OCI-LY3 (cell line): ENCODE measurements at regions not wholly inside any gene's neighbourhood (a gene's known extent, or its start where the extent isn't known, plus 50 kb on each side); places are given as distances from the start of the nearest gene placed in this dataset.

Experiments
- H2AFZ ChIP-seq: fragments of 200-600, 300-600 bp; shearing (Covaris generic); 2 replicates; pipeline ENCODE4 v1.6.0; 2014; ENCODE audit warnings: antibody characterized with exemption, low read depth, low read length
- H3K27ac ChIP-seq: fragments of 200-600, 300-600 bp; sonication (generic); 2 replicates; pipeline ENCODE4 v1.5.1; 2014; ENCODE audit warnings: mild to moderate bottlenecking, low read length, moderate library complexity, mixed read lengths
- H3K27me3 ChIP-seq: fragments of 200-600, 300-600 bp; sonication (generic); 2 replicates; pipeline ENCODE4 v1.6.1; 2014; ENCODE audit warnings: low read depth, low read length, mixed read lengths
- H3K36me3 ChIP-seq: fragments of 200-600, 300-600 bp; sonication (generic); replicated peaks from 2 replicates; pipeline ENCODE3; 2014; ENCODE audit warnings: low read depth, low read length, mixed read lengths
- H3K4me1 ChIP-seq: fragments of 300-600, 200-600 bp; sonication (generic); 2 replicates; pipeline ENCODE4 v1.6.1; 2014; ENCODE audit warnings: low read length, mixed read lengths
- H3K4me2 ChIP-seq: fragments of 200-600, 300-600 bp; sonication (generic); 2 replicates; pipeline ENCODE4 v1.6.1; 2014; ENCODE audit warnings: low read length, mixed read lengths
- H3K4me3 ChIP-seq: fragments of 300-600, 200-600 bp; sonication (generic); 2 replicates; pipeline ENCODE4 v1.5.1; 2014; ENCODE audit warnings: antibody characterized with exemption, mild to moderate bottlenecking, low read length, moderate library complexity
- H3K79me2 ChIP-seq: fragments of 300-600, 200-600 bp; shearing (Covaris generic); 2 replicates; pipeline ENCODE4 v1.6.1; 2014; ENCODE audit warnings: mild to moderate bottlenecking, low read length, mixed read lengths
- H3K9ac ChIP-seq: fragments of 300-600, 200-600 bp; shearing (Covaris generic); 2 replicates; pipeline ENCODE4 v1.6.0; 2014; ENCODE audit warnings: mild to moderate bottlenecking, low read length, moderate library complexity
- H3K9me3 ChIP-seq: fragments of 200-600, 300-600 bp; shearing (Covaris generic); 2 replicates; pipeline ENCODE4 v1.6.1; 2014; ENCODE audit warnings: low read length, mixed read lengths; ENCODE audit not compliant: insufficient read depth
- H4K20me1 ChIP-seq: fragments of 200-600, 300-600 bp; sonication (generic); 2 replicates; pipeline ENCODE4 v1.6.1; 2016; ENCODE audit warnings: low read length, mixed read lengths; ENCODE audit not compliant: insufficient read depth
- CTCF ChIP-seq: fragments of 200-600, 300-600 bp; sonication (generic); IDR thresholded peaks from 2 replicates; pipeline ENCODE4 v1.5.1; 2014; ENCODE audit warnings: antibody characterized with exemption, low read length, low read depth
- EZH2phosphoT487 ChIP-seq: fragments of 200-600 bp; shearing (Covaris generic); IDR thresholded peaks from 2 replicates; pipeline ENCODE4 v1.6.1; 2018; ENCODE audit warnings: antibody characterized with exemption, mixed run types, low read depth

GRCh38 chr6:48747040-48747439 is 636.0 kb upstream of the PTCHD4 start:
- peak overlapping the region; percentile 44 for H3K4me3 ChIP-seq
- no peaks in the 10 kb centered on the region for H3K27me3 ChIP-seq
- no peaks in the 10 kb centered on the region for H4K20me1 ChIP-seq
- TF ChIP-seq EZH2phosphoT487, result no peak
- TF ChIP-seq CTCF, result no peak
- H3K9ac ChIP-seq, result peak overlapping the region; percentile 59
- H3K36me3 ChIP-seq, result peaks cover 41% of the 10 kb centered on the region
- peak overlapping the region; percentile 91 for H3K27ac ChIP-seq
- peaks cover 52% of the 10 kb centered on the region for H3K4me1 ChIP-seq
- H2AFZ ChIP-seq, result 0 out of 2 replicates have a peak overlapping the region, but pooled peaks have one; percentile 10
- H3K4me2 ChIP-seq, result peak overlapping the region; percentile 68
- H3K79me2 ChIP-seq, result no peaks in the 10 kb centered on the region
- peaks cover 30% of the 10 kb centered on the region for H3K9me3 ChIP-seq

- Histone ChIP-seq H3K36me3 (peaks cover 29% of the 10 kb centered on the region), H3K4me1 (peaks cover 37% of the 10 kb centered on the region), H3K27me3 (no peaks in the 10 kb centered on the region), H3K79me2 (no peaks in the 10 kb centered on the region), H4K20me1 (no peaks in the 10 kb centered on the region), H3K4me2 (no peak overlapping the region), H2AFZ (no peak overlapping the region), H3K27ac (0 out of 2 replicates have a peak overlapping the region, but pooled peaks have one; percentile 4), H3K4me3 (no peak overlapping the region), H3K9me3 (peaks cover 23% of the 10 kb centered on the region), H3K9ac (no peak overlapping the region)
- TF ChIP-seq CTCF (no peak), EZH2phosphoT487 (no peak)
Observed at GRCh38 chr6:48744948-48745347, 634.0 kb upstream of the PTCHD4 start.

- Histone ChIP-seq H3K9me3 (peaks cover 18% of the 10 kb centered on the region), H3K36me3 (peaks cover 20% of the 10 kb centered on the region)
- TF ChIP-seq CTCF (no peak), EZH2phosphoT487 (no peak)
Observed at GRCh38 chr6:48743738-48744137, 632.7 kb upstream of the PTCHD4 start.

GRCh38 chr6:48736501-48737206 is 625.7 kb upstream of the PTCHD4 start:
- Histone ChIP-seq H4K20me1 (no peaks in the 10 kb centered on the region), H3K4me1 (no peaks in the 10 kb centered on the region), H3K27ac (no peak overlapping the region), H3K36me3 (peaks cover 4% of the 10 kb centered on the region), H3K27me3 (no peaks in the 10 kb centered on the region), H2AFZ (no peak overlapping the region), H3K79me2 (no peaks in the 10 kb centered on the region), H3K9ac (no peak overlapping the region), H3K4me3 (no peak overlapping the region), H3K9me3 (no peaks in the 10 kb centered on the region), H3K4me2 (no peak overlapping the region)
- no peak for TF ChIP-seq EZH2phosphoT487
- TF ChIP-seq CTCF, result no peak

More at GRCh38 chr6:48743738-48744137, 632.7 kb upstream of the PTCHD4 start:
- Histone ChIP-seq H3K4me2 (no peak overlapping the region), H3K9ac (no peak overlapping the region), H4K20me1 (no peaks in the 10 kb centered on the region), H2AFZ (no peak overlapping the region), H3K4me1 (peaks cover 30% of the 10 kb centered on the region), H3K4me3 (no peak overlapping the region), H3K79me2 (no peaks in the 10 kb centered on the region), H3K27me3 (no peaks in the 10 kb centered on the region), H3K27ac (no peak overlapping the region)
